ENCODE measurements at regions not wholly inside any gene's neighbourhood (a gene's known extent, or its start where the extent isn't known, plus 50 kb on each side); places are given as distances from the start of the nearest gene placed in this dataset.

- no peak overlapping the region for H3K27ac Mint-ChIP-seq
- no peaks in the 10 kb centered on the region for H3K79me2 ChIP-seq (ENCODE audit: insufficient read depth, low read length)
- peaks cover 0 to 11% (median 2%) of the 10 kb centered on the region in 7 donors for H3K9me3 Mint-ChIP-seq
- H2AFZ ChIP-seq (ENCODE audit: insufficient read depth, low read depth, low read length, poor library complexity, severe bottlenecking) = no peak overlapping the region
- no peak for TF ChIP-seq CTCF (IDR thresholded peaks at IDR 0.05)
- no peaks in the 10 kb centered on the region for H3K27me3 ChIP-seq (ENCODE audit: control insufficient read depth in 2 of 2, insufficient read depth in 2 of 2, low read length in 2 of 2)
- no peak for DNase-seq
- no peak overlapping the region for H3K4me2 ChIP-seq (replicated peaks; ENCODE audit: extremely low read depth, low read length, poor library complexity, severe bottlenecking)
- intact Hi-C loops (cut with micrococcal nuclease) = no loop called here
- no peaks in the 10 kb centered on the region for H3K4me1 Mint-ChIP-seq
- no peaks in the 10 kb centered on the region for H3K36me3 Mint-ChIP-seq
- H3K36me3 ChIP-seq (replicated peaks in 1 of 2; ENCODE audit: control insufficient read depth in 1 of 2, insufficient read depth in 2 of 2, low read length in 2 of 2) = no peaks in the 10 kb centered on the region
- no peak overlapping the region for H3K9ac ChIP-seq (ENCODE audit: insufficient read depth, low read length, poor library complexity, severe bottlenecking)
- H4K20me1 ChIP-seq (ENCODE audit: insufficient read depth, low read length) = no peaks in the 10 kb centered on the region
- H3K27me3 Mint-ChIP-seq (ENCODE audit: low read depth in 3 of 3) = no peaks in the 10 kb centered on the region
- peaks cover 0 to 10% of the 10 kb centered on the region in 2 donors for H3K9me3 ChIP-seq (replicated peaks in 1 of 2; ENCODE audit: control insufficient read depth in 1 of 2, insufficient read depth in 1 of 2, low read length in 2 of 2)
- WGBS (ENCODE audit: insufficient coverage) = no CpG with 5 or more reads among the region's 3 CpGs
- no peak overlapping the region for H3K4me3 Mint-ChIP-seq
- no peak overlapping the region for H3K4me3 ChIP-seq (replicated peaks in 1 of 3; ENCODE audit: low read depth in 2 of 3, low read length in 3 of 3)
- H3K27ac ChIP-seq (ENCODE audit: low read depth in 1 of 2, low read length in 2 of 2) = no peak overlapping the region
- no peaks in the 10 kb centered on the region for H3K4me1 ChIP-seq (ENCODE audit: control insufficient read depth in 1 of 2, insufficient read depth in 2 of 2, low read length in 2 of 2)
Measured at GRCh38 chrX:26352891-26353430, 137.0 kb downstream of the MAGEB5 start.

- H3K4me1 Mint-ChIP-seq = no peaks in the 10 kb centered on the region
- H3K27ac ChIP-seq (ENCODE audit: low read depth in 1 of 2, low read length in 2 of 2) = no peak overlapping the region
- no peaks in the 10 kb centered on the region for H3K9me3 ChIP-seq (replicated peaks in 1 of 2; ENCODE audit: control insufficient read depth in 1 of 2, insufficient read depth in 1 of 2, low read length in 2 of 2)
- H3K79me2 ChIP-seq (ENCODE audit: insufficient read depth, low read length) = no peaks in the 10 kb centered on the region
- WGBS (ENCODE audit: insufficient coverage) = no CpG with 5 or more reads among the region's 4 CpGs
- H3K4me3 ChIP-seq (replicated peaks in 1 of 3; ENCODE audit: low read depth in 2 of 3, low read length in 3 of 3) = no peak overlapping the region
- H3K9ac ChIP-seq (ENCODE audit: insufficient read depth, low read length, poor library complexity, severe bottlenecking) = no peak overlapping the region
- H3K4me1 ChIP-seq (ENCODE audit: control insufficient read depth in 1 of 2, insufficient read depth in 2 of 2, low read length in 2 of 2) = no peaks in the 10 kb centered on the region
- no peak overlapping the region for H3K4me2 ChIP-seq (replicated peaks; ENCODE audit: extremely low read depth, low read length, poor library complexity, severe bottlenecking)
- H4K20me1 ChIP-seq (ENCODE audit: insufficient read depth, low read length) = no peaks in the 10 kb centered on the region
- H3K27ac Mint-ChIP-seq = no peak overlapping the region
- H3K36me3 Mint-ChIP-seq = no peaks in the 10 kb centered on the region
- intact Hi-C loops (cut with micrococcal nuclease) = no loop called here
- H2AFZ ChIP-seq (ENCODE audit: insufficient read depth, low read depth, low read length, poor library complexity, severe bottlenecking) = no peak overlapping the region
- no peaks in the 10 kb centered on the region for H3K36me3 ChIP-seq (replicated peaks in 1 of 2; ENCODE audit: control insufficient read depth in 1 of 2, insufficient read depth in 2 of 2, low read length in 2 of 2)
- H3K27me3 ChIP-seq (ENCODE audit: control insufficient read depth in 2 of 2, insufficient read depth in 2 of 2, low read length in 2 of 2) = no peaks in the 10 kb centered on the region
- DNase-seq = no peak
- no peak overlapping the region for H3K4me3 Mint-ChIP-seq
- TF ChIP-seq CTCF (IDR thresholded peaks at IDR 0.05) = no peak
- H3K9me3 Mint-ChIP-seq = peaks cover 0 to 8% (median 1%) of the 10 kb centered on the region in 7 donors
- no peaks in the 10 kb centered on the region for H3K27me3 Mint-ChIP-seq (ENCODE audit: low read depth in 3 of 3)
Measured at GRCh38 chrX:26347171-26347570, 131.2 kb downstream of the MAGEB5 start.

Data from CD14-positive monocyte (primary cell).